ENCODE measurements at regions not wholly inside any gene's neighbourhood (a gene's known extent, or its start where the extent isn't known, plus 50 kb on each side); places are given as distances from the start of the nearest gene placed in this dataset.

DNA sequence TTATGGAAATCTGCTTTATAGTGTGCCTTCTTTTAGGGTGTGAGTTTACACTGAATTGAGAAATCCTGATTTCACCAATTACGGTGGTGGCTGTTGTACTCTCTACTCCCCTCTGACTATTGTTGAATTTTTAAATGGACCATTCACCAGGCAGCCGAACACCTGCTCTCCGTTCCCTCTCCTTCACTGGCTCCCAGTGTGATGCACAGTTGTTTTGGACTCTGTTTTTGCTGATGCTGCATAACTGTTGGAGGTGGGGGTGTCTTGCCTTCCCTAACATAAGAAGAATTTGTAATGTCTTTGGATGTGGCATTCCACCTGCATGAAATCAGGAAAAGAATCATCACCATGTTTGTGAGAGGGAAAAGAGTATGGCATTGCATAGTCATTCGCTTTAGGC is 341.2 kb downstream of the SNAPC1 start:
- H3K4me3 ChIP-seq, result no peak overlapping the region
- no peaks in the 10 kb centered on the region for H3K4me1 ChIP-seq
- TF ChIP-seq CTCF (IDR thresholded peaks at IDR 0.05), result no peak
- H3K27ac ChIP-seq, result no peak overlapping the region
- no peaks in the 10 kb centered on the region for H3K36me3 ChIP-seq
- DNase-seq (no peak), ATAC-seq (no peak)
- intact Hi-C loops (cut with DNase I), result no loop called here
- 81 to 89% methylated on average over 4 of the region's 4 CpGs for WGBS, 2 donors
- H3K9me3 ChIP-seq, result no peaks in the 10 kb centered on the region
- H3K27me3 ChIP-seq, result peaks cover 0 to 21% (median 6%) of the 10 kb centered on the region in 7 donors

GRCh38 chr14:62110941-62111340 is 348.7 kb downstream of the SNAPC1 start:
- peaks cover 0 to 26% (median 9%) of the 10 kb centered on the region in 7 donors for H3K27me3 ChIP-seq
- no peak for TF ChIP-seq CTCF (IDR thresholded peaks at IDR 0.05)
- H3K4me3 ChIP-seq, result no peak overlapping the region
- no peaks in the 10 kb centered on the region for H3K9me3 ChIP-seq
- no peaks in the 10 kb centered on the region for H3K4me1 ChIP-seq
- no peaks in the 10 kb centered on the region for H3K36me3 ChIP-seq
- intact Hi-C loops (cut with DNase I), result no loop called here
- DNase-seq (no peak), ATAC-seq (no peak)
- H3K27ac ChIP-seq, result no peak overlapping the region

DNA sequence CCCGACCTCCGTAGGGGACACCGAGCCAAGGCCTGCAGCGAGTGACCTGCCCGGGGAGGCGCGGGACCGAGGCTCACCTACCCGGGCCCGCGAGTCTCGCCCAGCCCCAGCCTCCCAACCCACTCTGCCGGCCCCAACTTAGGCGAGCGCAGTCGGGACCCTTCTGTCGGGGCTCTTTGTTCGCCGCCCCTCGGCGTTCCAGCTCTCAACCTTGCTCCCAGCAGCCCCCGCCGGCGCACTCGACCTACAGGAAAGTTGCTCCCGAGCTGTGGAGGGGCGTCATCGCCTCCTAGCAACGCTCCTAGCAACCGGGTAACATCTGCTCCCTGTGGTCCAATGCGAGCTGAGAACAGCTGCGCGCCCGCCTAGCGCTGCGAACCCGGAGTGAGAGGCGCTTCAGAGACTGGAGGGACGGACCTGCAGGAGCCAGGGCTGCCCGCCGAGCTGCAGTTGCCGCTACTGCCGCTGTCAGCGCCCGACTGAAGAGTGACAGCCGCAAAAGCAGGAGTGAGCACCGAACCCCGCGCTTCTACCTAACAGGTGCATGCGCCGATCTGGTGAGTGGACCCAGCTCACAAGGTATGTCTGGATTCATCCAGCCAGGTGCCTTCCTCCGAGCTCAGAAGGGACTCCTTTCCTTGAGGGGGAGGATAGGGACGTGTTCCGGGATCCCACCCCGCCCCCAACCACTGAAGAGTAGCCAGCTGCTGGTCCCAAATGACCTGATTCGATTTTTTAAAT is 355.0 kb downstream of the SNAPC1 start:
- Histone ChIP-seq H3K27me3 (peaks cover 4 to 86% (median 69%) of the 10 kb centered on the region in 7 donors), H3K36me3 (no peaks in the 10 kb centered on the region), H3K9me3 (no peaks in the 10 kb centered on the region), H3K27ac (no peak overlapping the region), H3K4me3 (peak overlapping the region; percentile 10 to 44 (median 35)), H3K4me1 (peaks cover 0 to 15% (median 11%) of the 10 kb centered on the region in 9 donors)
- intact Hi-C loops (cut with DNase I), result no loop called here
- ATAC-seq, result peak; percentile 79 to 96 (median 86)
- DNase-seq, result peak; percentile 43 to 51
- WGBS, 2 donors, result 1 to 2% methylated on average over 55 to 56 of the region's 56 CpGs
- peak in 6 of 9 donors; percentile 22 to 44 (median 30) for TF ChIP-seq CTCF (IDR thresholded peaks at IDR 0.05)

GRCh38 chr14:62117751-62118105 is 355.5 kb downstream of the SNAPC1 start:
- peaks cover 0 to 15% (median 11%) of the 10 kb centered on the region in 9 donors for H3K4me1 ChIP-seq
- no peaks in the 10 kb centered on the region for H3K36me3 ChIP-seq
- DNase-seq (no peak), ATAC-seq (peak in 1 of 8 donors; percentile 22)
- WGBS, 2 donors, result 4 to 5% methylated on average over 10 of the region's 10 CpGs
- H3K4me3 ChIP-seq, result peak overlapping the region in 9 of 10 donors; percentile 10 to 44 (median 37)
- no peak overlapping the region for H3K27ac ChIP-seq
- TF ChIP-seq CTCF (IDR thresholded peaks at IDR 0.05), result no peak
- intact Hi-C loops (cut with DNase I), result no loop called here
- H3K9me3 ChIP-seq, result no peaks in the 10 kb centered on the region
- peaks cover 4 to 90% (median 75%) of the 10 kb centered on the region in 7 donors for H3K27me3 ChIP-seq

Data from heart right ventricle (tissue), 16 donors.